Esophagus squamous epithelium (tissue), 5 donors: ENCODE measurements at regions not wholly inside any gene's neighbourhood (a gene's known extent, or its start where the extent isn't known, plus 50 kb on each side); places are given as distances from the start of the nearest gene placed in this dataset.

ENCODE experiments used
- DNase-seq: peaks from one replicate; lab custom pipeline; 2025; lab: John Stamatoyannopoulos, UW
- H3K27ac ChIP-seq, 4 donors: fragments of 200-600 bp; sonication (generic); one replicate each; pipeline ENCODE4 v1.5.1; 2016 to 2019; ENCODE audit warnings: mild to moderate bottlenecking in 1 of 4
- H3K27me3 ChIP-seq, 4 donors: fragments of 200-600 bp; sonication (generic); 1 replicate in 3 of 4; 2 replicates in 1 of 4; pipeline versions ENCODE4 v1.5.1 to v1.6.0; 2017 to 2021; ENCODE audit warnings: antibody characterized with exemption in 1 of 4
- H3K36me3 ChIP-seq, 3 donors: fragments of 200-600 bp; sonication (generic); one replicate each; pipeline ENCODE4 v1.5.1; 2016 to 2019
- H3K4me1 ChIP-seq, 3 donors: fragments of 200-600 bp; sonication (generic); one replicate each; pipeline ENCODE4 v1.5.1; 2017 to 2019
- H3K4me3 ChIP-seq, 4 donors: fragments of 200-600 bp; sonication (generic); 1 replicate in 3 of 4; 2 replicates in 1 of 4; pipeline ENCODE4 v1.5.1; 2016 to 2019; ENCODE audit warnings: mild to moderate bottlenecking in 2 of 4, moderate library complexity in 1 of 4
- H3K9me3 ChIP-seq, 3 donors: fragments of 200-600 bp; sonication (generic); one replicate each; pipeline ENCODE4 v1.5.1; 2016 to 2019
- POLR2A ChIP-seq, 4 donors: fragments of 450-650 bp; IDR thresholded peaks; one replicate each; pipeline ENCODE4 v1.6.1; 2017; ENCODE audit warnings: antibody characterized with exemption in 4 of 4, mild to moderate bottlenecking in 4 of 4, moderate library complexity in 3 of 4
- WGBS, 2 donors: methylation state at CpG; one replicate each; pipeline ENCODE4 v1.1.5; 2018; 5-methylcytosine and 5-hydroxymethylcytosine counted together
- intact Hi-C: fragments of 100-400 bp; cut with DNase I; formaldehyde crosslinking; loops from one replicate; pipeline ENCODE4 v1.15.0; 2022
- TF ChIP-seq, protein P1 (sequence below), 6 experiments: fragments of 450-650 bp in 4 of 6; fragments of 200-600 bp in 2 of 6; sonication (generic) in 2 of 6; IDR thresholded peaks; one replicate each; pipeline ENCODE4 v1.5.1; 2016 to 2019; ENCODE audit warnings: antibody characterized with exemption in 6 of 6, mild to moderate bottlenecking in 4 of 6, moderate library complexity in 4 of 6
- donor health status: DM: yes; HTN: yes; CAD: no.

DNA sequence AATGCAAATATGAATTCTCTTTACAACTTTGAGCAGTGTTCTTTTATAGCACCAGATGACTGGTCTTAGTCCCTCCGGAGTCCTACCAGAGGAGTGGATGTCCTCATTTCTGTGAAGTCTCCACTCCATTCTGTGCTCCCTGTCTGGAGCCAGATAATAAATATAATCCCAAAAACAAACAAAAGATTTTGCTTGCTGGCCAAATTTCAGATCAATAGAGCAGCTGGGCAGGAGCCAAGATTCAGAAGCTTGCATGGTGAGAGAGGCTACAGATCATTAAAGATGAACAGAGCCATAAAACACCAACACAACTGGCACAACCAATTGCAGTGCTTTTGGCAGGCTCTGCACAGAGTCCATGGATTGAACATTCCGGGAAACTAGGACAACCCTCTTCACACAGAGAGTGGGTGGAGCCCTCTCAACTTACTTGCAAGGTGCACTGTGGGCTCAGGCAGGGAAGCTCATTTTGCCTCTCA, 231.5 kb upstream of the SNX7 start:
- Histone ChIP-seq H3K36me3 (no peaks in the 10 kb centered on the region), H3K4me1 (peaks cover 0 to 7% (median 0%) of the 10 kb centered on the region in 3 donors), H3K4me3 (no peak overlapping the region), H3K27me3 (no peaks in the 10 kb centered on the region), H3K9me3 (no peaks in the 10 kb centered on the region), H3K27ac (no peak overlapping the region)
- TF ChIP-seq, protein P1, sequence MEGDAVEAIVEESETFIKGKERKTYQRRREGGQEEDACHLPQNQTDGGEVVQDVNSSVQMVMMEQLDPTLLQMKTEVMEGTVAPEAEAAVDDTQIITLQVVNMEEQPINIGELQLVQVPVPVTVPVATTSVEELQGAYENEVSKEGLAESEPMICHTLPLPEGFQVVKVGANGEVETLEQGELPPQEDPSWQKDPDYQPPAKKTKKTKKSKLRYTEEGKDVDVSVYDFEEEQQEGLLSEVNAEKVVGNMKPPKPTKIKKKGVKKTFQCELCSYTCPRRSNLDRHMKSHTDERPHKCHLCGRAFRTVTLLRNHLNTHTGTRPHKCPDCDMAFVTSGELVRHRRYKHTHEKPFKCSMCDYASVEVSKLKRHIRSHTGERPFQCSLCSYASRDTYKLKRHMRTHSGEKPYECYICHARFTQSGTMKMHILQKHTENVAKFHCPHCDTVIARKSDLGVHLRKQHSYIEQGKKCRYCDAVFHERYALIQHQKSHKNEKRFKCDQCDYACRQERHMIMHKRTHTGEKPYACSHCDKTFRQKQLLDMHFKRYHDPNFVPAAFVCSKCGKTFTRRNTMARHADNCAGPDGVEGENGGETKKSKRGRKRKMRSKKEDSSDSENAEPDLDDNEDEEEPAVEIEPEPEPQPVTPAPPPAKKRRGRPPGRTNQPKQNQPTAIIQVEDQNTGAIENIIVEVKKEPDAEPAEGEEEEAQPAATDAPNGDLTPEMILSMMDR (IDR thresholded peaks at IDR 0.05), result no peak
- no peak for TF ChIP-seq POLR2A (IDR thresholded peaks at IDR 0.05)
- 43 to 50% methylated on average over 1 to 2 of the region's 2 CpGs for WGBS, 2 donors
- intact Hi-C loops, result no loop called here
- no peak for DNase-seq

DNA sequence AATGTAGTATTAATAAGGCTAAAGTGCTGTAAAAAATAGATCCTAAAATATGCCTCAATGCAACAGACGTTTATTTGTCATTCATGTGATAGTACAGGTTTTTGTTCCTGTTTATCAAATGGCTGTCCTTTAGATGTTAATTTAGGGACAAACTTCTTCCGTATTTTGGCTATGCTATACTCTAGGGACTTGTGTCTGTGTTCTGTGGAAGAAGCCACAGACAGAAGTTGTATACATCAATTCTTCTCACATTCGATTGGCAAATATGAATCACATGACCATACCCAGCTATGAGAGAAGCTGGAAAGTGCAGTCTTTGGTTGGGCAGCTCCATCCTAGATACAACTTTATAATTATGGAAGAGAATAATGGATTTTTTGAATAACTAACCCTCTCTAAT, 232.7 kb upstream of the SNX7 start:
- no peak for DNase-seq
- H3K9me3 ChIP-seq, result no peaks in the 10 kb centered on the region
- H3K4me1 ChIP-seq, result peaks cover 0 to 7% (median 0%) of the 10 kb centered on the region in 3 donors
- intact Hi-C loops, result no loop called here
- H3K36me3 ChIP-seq, result no peaks in the 10 kb centered on the region
- WGBS, 2 donors, result 79 to 82% methylated on average over 3 of the region's 3 CpGs
- TF ChIP-seq, protein P1 (IDR thresholded peaks at IDR 0.05), result no peak
- TF ChIP-seq POLR2A (IDR thresholded peaks at IDR 0.05), result no peak
- H3K27me3 ChIP-seq, result no peaks in the 10 kb centered on the region
- no peak overlapping the region for H3K27ac ChIP-seq
- H3K4me3 ChIP-seq, result no peak overlapping the region

- intact Hi-C loops, result no loop called here
- Histone ChIP-seq H3K4me1 (peaks cover 0 to 7% (median 0%) of the 10 kb centered on the region in 3 donors), H3K27me3 (no peaks in the 10 kb centered on the region), H3K4me3 (no peak overlapping the region), H3K9me3 (no peaks in the 10 kb centered on the region), H3K36me3 (no peaks in the 10 kb centered on the region), H3K27ac (no peak overlapping the region)
- TF ChIP-seq, protein P1 (IDR thresholded peaks at IDR 0.05), result no peak
- no peak for TF ChIP-seq POLR2A (IDR thresholded peaks at IDR 0.05)
- no peak for DNase-seq
- 37 to 65% methylated on average over 3 of the region's 3 CpGs for WGBS, 2 donors
Observed at GRCh38 chr1:98427664-98428063, 233.9 kb upstream of the SNX7 start.

DNA sequence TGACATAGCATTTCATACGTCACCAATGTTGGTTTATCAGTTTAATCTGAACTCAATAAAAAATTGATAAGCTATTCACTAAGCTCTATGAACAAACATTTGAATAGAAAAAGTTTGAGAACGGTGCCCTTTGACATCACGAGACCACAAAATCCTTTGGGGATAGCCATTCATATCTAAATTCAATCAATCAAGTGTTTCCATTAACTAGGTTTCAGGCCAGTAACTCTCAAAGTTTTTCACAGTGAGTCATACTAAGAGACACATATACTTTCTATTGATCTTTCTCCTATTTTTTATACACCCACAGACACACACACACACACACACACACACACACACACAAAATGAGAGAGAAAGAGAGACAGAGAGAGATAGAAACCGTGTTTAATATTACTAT, 235.4 kb upstream of the SNX7 start:
- no peak overlapping the region for H3K4me3 ChIP-seq
- intact Hi-C loops, result no loop called here
- H3K9me3 ChIP-seq, result no peaks in the 10 kb centered on the region
- no peak for DNase-seq
- TF ChIP-seq, protein P1 (IDR thresholded peaks at IDR 0.05), result no peak
- TF ChIP-seq POLR2A (IDR thresholded peaks at IDR 0.05), result no peak
- peaks cover 0 to 7% (median 0%) of the 10 kb centered on the region in 3 donors for H3K4me1 ChIP-seq
- no peaks in the 10 kb centered on the region for H3K27me3 ChIP-seq
- no peak overlapping the region for H3K27ac ChIP-seq
- 72 to 84% methylated on average over 4 of the region's 4 CpGs for WGBS, 2 donors
- H3K36me3 ChIP-seq, result no peaks in the 10 kb centered on the region

- 54 to 55% methylated on average over 2 of the region's 2 CpGs for WGBS, 2 donors
Observed at GRCh38 chr1:98422816-98423215, 238.7 kb upstream of the SNX7 start.

More at GRCh38 chr1:98422816-98423215, 238.7 kb upstream of the SNX7 start:
- H3K4me3 ChIP-seq, result no peak overlapping the region
- H3K27ac ChIP-seq, result no peak overlapping the region
- no peak for TF ChIP-seq POLR2A (IDR thresholded peaks at IDR 0.05)
- TF ChIP-seq, protein P1 (IDR thresholded peaks at IDR 0.05), result no peak
- no peaks in the 10 kb centered on the region for H3K9me3 ChIP-seq
- H3K4me1 ChIP-seq, result no peaks in the 10 kb centered on the region
- intact Hi-C loops, result no loop called here
- H3K36me3 ChIP-seq, result no peaks in the 10 kb centered on the region
- no peaks in the 10 kb centered on the region for H3K27me3 ChIP-seq
- DNase-seq, result no peak
